Osteoblast (primary cell): ENCODE measurements at regions not wholly inside any gene's neighbourhood (a gene's known extent, or its start where the extent isn't known, plus 50 kb on each side); places are given as distances from the start of the nearest gene placed in this dataset.

Source experiments
- DNase-seq: peaks from one replicate; pipeline ENCODE4 v3.0.0; 2011; ENCODE audit warnings: low spot score, mixed read lengths; ENCODE audit not compliant: insufficient read length; ENCODE audit errors: missing footprints
- H2AFZ ChIP-seq: 2 replicates; pipeline ENCODE4 v1.6.0; 2011; ENCODE audit warnings: mild to moderate bottlenecking, low read length
- H3K27ac ChIP-seq: 2 replicates; pipeline ENCODE4 v1.5.1; 2011; ENCODE audit warnings: mild to moderate bottlenecking, low read depth, low read length, moderate library complexity
- H3K27me3 ChIP-seq: 2 replicates; pipeline ENCODE4 v1.6.0; 2012; ENCODE audit warnings: mild to moderate bottlenecking, control low read depth, inconsistent platforms, low read length, moderate library complexity; ENCODE audit not compliant: insufficient read depth
- H3K36me3 ChIP-seq: 2 replicates; pipeline ENCODE4 v1.5.1; 2011; ENCODE audit warnings: mild to moderate bottlenecking, low read length, control low read depth, moderate library complexity; ENCODE audit not compliant: insufficient read depth
- H3K4me1 ChIP-seq: 2 replicates; pipeline ENCODE4 v1.5.1; 2011; ENCODE audit warnings: mild to moderate bottlenecking, low read length, control low read depth, moderate library complexity; ENCODE audit not compliant: insufficient read depth
- H3K4me2 ChIP-seq: 2 replicates; pipeline ENCODE4 v1.6.0; 2011; ENCODE audit warnings: mild to moderate bottlenecking, low read length; ENCODE audit not compliant: insufficient read depth
- H3K4me3 ChIP-seq: fragments of 200-600 bp; sonication (generic); 3 replicates; pipeline ENCODE4 v1.5.1; 2012; ENCODE audit warnings: mild to moderate bottlenecking, low read length, inconsistent platforms; ENCODE audit not compliant: insufficient read depth
- H3K79me2 ChIP-seq: 2 replicates; pipeline ENCODE4 v1.6.0; 2012; ENCODE audit warnings: mild to moderate bottlenecking, low read length, control low read depth, inconsistent platforms; ENCODE audit not compliant: insufficient read depth
- H3K9me3 ChIP-seq: 2 replicates; pipeline ENCODE4 v1.5.1; 2011; ENCODE audit warnings: low read depth, low read length, control low read depth
- H4K20me1 ChIP-seq: 2 replicates; pipeline ENCODE4 v1.6.0; 2012; ENCODE audit warnings: mild to moderate bottlenecking, low read length, control low read depth; ENCODE audit not compliant: insufficient read depth
- CTCF ChIP-seq: IDR thresholded peaks from 2 replicates; pipeline ENCODE4 v1.5.1; 2011; ENCODE audit warnings: mild to moderate bottlenecking, low read depth, low read length, moderate library complexity; ENCODE audit errors: extremely low read depth

GRCh38 chr7:94182721-94183120 is 178.6 kb upstream of the BET1 start:
- no peaks in the 10 kb centered on the region for H4K20me1 ChIP-seq
- no peaks in the 10 kb centered on the region for H3K9me3 ChIP-seq
- DNase-seq: no peak
- no peaks in the 10 kb centered on the region for H3K36me3 ChIP-seq
- peak overlapping the region; percentile 95 for H3K27ac ChIP-seq
- no peaks in the 10 kb centered on the region for H3K27me3 ChIP-seq
- H3K4me3 ChIP-seq: no peak overlapping the region
- no peak for TF ChIP-seq CTCF
- H3K79me2 ChIP-seq: no peaks in the 10 kb centered on the region
- peaks cover 25% of the 10 kb centered on the region for H3K4me1 ChIP-seq
- H3K4me2 ChIP-seq: peak overlapping the region; percentile 45
- no peak overlapping the region for H2AFZ ChIP-seq

GRCh38 chr7:94183289-94183749 is 179.2 kb upstream of the BET1 start:
- Histone ChIP-seq H3K27me3 (no peaks in the 10 kb centered on the region), H3K4me2 (peak overlapping the region; percentile 45), H3K4me1 (peaks cover 30% of the 10 kb centered on the region), H3K9me3 (no peaks in the 10 kb centered on the region), H3K27ac (peak overlapping the region; percentile 95), H3K4me3 (no peak overlapping the region), H2AFZ (peak overlapping the region; percentile 2), H3K79me2 (no peaks in the 10 kb centered on the region), H4K20me1 (no peaks in the 10 kb centered on the region), H3K36me3 (no peaks in the 10 kb centered on the region)
- DNase-seq: peak; percentile 86
- peak; percentile 24 for TF ChIP-seq CTCF

GRCh38 chr7:94183891-94184290 is 179.7 kb upstream of the BET1 start:
- H3K4me2 ChIP-seq: peak overlapping the region; percentile 21
- H3K27me3 ChIP-seq: no peaks in the 10 kb centered on the region
- H3K4me3 ChIP-seq: no peak overlapping the region
- H3K36me3 ChIP-seq: no peaks in the 10 kb centered on the region
- no peak for TF ChIP-seq CTCF
- no peak for DNase-seq
- H3K79me2 ChIP-seq: no peaks in the 10 kb centered on the region
- peak overlapping the region; percentile 51 for H2AFZ ChIP-seq
- H3K4me1 ChIP-seq: peaks cover 33% of the 10 kb centered on the region
- H3K27ac ChIP-seq: peak overlapping the region; percentile 95
- no peaks in the 10 kb centered on the region for H4K20me1 ChIP-seq
- no peaks in the 10 kb centered on the region for H3K9me3 ChIP-seq

GRCh38 chr7:94188350-94188749 is 184.2 kb upstream of the BET1 start:
- Histone ChIP-seq H4K20me1 (no peaks in the 10 kb centered on the region), H3K9me3 (no peaks in the 10 kb centered on the region), H3K4me2 (no peak overlapping the region), H3K27me3 (no peaks in the 10 kb centered on the region), H3K4me1 (peaks cover 30% of the 10 kb centered on the region), H3K27ac (peak overlapping the region; percentile 48), H3K4me3 (no peak overlapping the region), H3K36me3 (no peaks in the 10 kb centered on the region), H3K79me2 (no peaks in the 10 kb centered on the region), H2AFZ (no peak overlapping the region)
- TF ChIP-seq CTCF: no peak
- DNase-seq: no peak
